ENCODE measurements at regions not wholly inside any gene's neighbourhood (a gene's known extent, or its start where the extent isn't known, plus 50 kb on each side); places are given as distances from the start of the nearest gene placed in this dataset.

GRCh38 chr1:234938924-234939323 lies 189.7 kb downstream of the TOMM20 start:
- no peak for DNase-seq (ENCODE audit: low read depth in 1 of 2, low spot score in 1 of 2)
- TF ChIP-seq SPI1 (IDR thresholded peaks at IDR 0.05; ENCODE audit: borderline replicate concordance, low read depth) (no peak), GABPA (IDR thresholded peaks at IDR 0.05; ENCODE audit: low read depth) (no peak), POLR2AphosphoS5 (IDR thresholded peaks at IDR 0.05; ENCODE audit: low read depth) (no peak)
- TF ChIP-seq, protein P1, sequence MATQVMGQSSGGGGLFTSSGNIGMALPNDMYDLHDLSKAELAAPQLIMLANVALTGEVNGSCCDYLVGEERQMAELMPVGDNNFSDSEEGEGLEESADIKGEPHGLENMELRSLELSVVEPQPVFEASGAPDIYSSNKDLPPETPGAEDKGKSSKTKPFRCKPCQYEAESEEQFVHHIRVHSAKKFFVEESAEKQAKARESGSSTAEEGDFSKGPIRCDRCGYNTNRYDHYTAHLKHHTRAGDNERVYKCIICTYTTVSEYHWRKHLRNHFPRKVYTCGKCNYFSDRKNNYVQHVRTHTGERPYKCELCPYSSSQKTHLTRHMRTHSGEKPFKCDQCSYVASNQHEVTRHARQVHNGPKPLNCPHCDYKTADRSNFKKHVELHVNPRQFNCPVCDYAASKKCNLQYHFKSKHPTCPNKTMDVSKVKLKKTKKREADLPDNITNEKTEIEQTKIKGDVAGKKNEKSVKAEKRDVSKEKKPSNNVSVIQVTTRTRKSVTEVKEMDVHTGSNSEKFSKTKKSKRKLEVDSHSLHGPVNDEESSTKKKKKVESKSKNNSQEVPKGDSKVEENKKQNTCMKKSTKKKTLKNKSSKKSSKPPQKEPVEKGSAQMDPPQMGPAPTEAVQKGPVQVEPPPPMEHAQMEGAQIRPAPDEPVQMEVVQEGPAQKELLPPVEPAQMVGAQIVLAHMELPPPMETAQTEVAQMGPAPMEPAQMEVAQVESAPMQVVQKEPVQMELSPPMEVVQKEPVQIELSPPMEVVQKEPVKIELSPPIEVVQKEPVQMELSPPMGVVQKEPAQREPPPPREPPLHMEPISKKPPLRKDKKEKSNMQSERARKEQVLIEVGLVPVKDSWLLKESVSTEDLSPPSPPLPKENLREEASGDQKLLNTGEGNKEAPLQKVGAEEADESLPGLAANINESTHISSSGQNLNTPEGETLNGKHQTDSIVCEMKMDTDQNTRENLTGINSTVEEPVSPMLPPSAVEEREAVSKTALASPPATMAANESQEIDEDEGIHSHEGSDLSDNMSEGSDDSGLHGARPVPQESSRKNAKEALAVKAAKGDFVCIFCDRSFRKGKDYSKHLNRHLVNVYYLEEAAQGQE (IDR thresholded peaks at IDR 0.05; ENCODE audit: insufficient replicate concordance, low read depth): no peak
- TF ChIP-seq, protein P2, sequence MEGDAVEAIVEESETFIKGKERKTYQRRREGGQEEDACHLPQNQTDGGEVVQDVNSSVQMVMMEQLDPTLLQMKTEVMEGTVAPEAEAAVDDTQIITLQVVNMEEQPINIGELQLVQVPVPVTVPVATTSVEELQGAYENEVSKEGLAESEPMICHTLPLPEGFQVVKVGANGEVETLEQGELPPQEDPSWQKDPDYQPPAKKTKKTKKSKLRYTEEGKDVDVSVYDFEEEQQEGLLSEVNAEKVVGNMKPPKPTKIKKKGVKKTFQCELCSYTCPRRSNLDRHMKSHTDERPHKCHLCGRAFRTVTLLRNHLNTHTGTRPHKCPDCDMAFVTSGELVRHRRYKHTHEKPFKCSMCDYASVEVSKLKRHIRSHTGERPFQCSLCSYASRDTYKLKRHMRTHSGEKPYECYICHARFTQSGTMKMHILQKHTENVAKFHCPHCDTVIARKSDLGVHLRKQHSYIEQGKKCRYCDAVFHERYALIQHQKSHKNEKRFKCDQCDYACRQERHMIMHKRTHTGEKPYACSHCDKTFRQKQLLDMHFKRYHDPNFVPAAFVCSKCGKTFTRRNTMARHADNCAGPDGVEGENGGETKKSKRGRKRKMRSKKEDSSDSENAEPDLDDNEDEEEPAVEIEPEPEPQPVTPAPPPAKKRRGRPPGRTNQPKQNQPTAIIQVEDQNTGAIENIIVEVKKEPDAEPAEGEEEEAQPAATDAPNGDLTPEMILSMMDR (IDR thresholded peaks at IDR 0.05; ENCODE audit: insufficient read depth, low read length): no peak
- H3K27ac ChIP-seq (replicated peaks): peak overlapping the region; percentile 14; the same call in 1 of the 2 replicates
- no peaks in the 10 kb centered on the region for H3K27me3 ChIP-seq (ENCODE audit: insufficient read depth, poor library complexity, severe bottlenecking)
- H3K4me3 ChIP-seq (replicated peaks; ENCODE audit: insufficient read depth, low read length): no peak overlapping the region

- Histone ChIP-seq H3K27ac (replicated peaks) (peak overlapping the region; percentile 42), H3K4me3 (replicated peaks; ENCODE audit: insufficient read depth, low read length) (no peak overlapping the region), H3K27me3 (ENCODE audit: insufficient read depth, poor library complexity, severe bottlenecking) (no peaks in the 10 kb centered on the region)
- DNase-seq (ENCODE audit: low read depth in 1 of 2, low spot score in 1 of 2): no peak
- TF ChIP-seq, protein P1 (IDR thresholded peaks at IDR 0.05; ENCODE audit: insufficient replicate concordance, low read depth): no peak
- TF ChIP-seq SPI1 (IDR thresholded peaks at IDR 0.05; ENCODE audit: borderline replicate concordance, low read depth): no peak
Measured at GRCh38 chr1:234938135-234938534, 190.5 kb downstream of the TOMM20 start.

- Histone ChIP-seq H3K27me3 (ENCODE audit: insufficient read depth, poor library complexity, severe bottlenecking) (no peaks in the 10 kb centered on the region), H3K4me3 (replicated peaks; ENCODE audit: insufficient read depth, low read length) (no peak overlapping the region), H3K27ac (replicated peaks) (no peak overlapping the region; the same call in 1 of the 2 replicates)
- DNase-seq (ENCODE audit: low read depth in 1 of 2, low spot score in 1 of 2): no peak
- TF ChIP-seq, protein P1 (IDR thresholded peaks at IDR 0.05; ENCODE audit: insufficient replicate concordance, low read depth): no peak
- no peak for TF ChIP-seq SPI1 (IDR thresholded peaks at IDR 0.05; ENCODE audit: borderline replicate concordance, low read depth)
- TF ChIP-seq GABPA (IDR thresholded peaks at IDR 0.05; ENCODE audit: low read depth): no peak
Measured at GRCh38 chr1:234936612-234937389, 191.8 kb downstream of the TOMM20 start.

DNA sequence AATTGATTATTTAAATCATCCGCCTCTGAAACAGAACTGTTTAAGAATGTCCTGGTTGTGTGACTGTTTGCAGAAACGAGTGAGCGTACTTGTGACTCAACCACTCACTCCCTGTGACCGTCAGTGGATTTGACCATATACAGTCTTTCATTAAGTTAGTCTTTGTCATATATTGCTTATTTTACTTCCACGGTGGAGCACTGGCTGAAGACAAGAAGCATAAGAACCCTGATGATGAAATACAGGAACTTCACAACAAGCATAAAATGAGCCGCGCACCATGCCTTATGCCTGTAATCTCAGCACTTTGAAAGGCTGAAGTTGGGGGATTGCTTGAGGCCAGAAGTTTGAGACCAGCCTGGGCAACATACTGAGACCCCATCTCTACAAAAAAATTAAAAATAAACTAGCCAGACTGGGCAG lies 194.0 kb downstream of the TOMM20 start:
- Histone ChIP-seq H3K4me3 (replicated peaks; ENCODE audit: insufficient read depth, low read length) (no peak overlapping the region), H3K27ac (replicated peaks) (peak overlapping the region; percentile 57), H3K27me3 (ENCODE audit: insufficient read depth, poor library complexity, severe bottlenecking) (no peaks in the 10 kb centered on the region)
- TF ChIP-seq GABPA (IDR thresholded peaks at IDR 0.05; ENCODE audit: low read depth) (no peak), SPI1 (IDR thresholded peaks at IDR 0.05; ENCODE audit: borderline replicate concordance, low read depth) (no peak), POLR2AphosphoS5 (IDR thresholded peaks at IDR 0.05; ENCODE audit: low read depth) (no peak)
- TF ChIP-seq, protein P2 (IDR thresholded peaks at IDR 0.05; ENCODE audit: insufficient read depth, low read length): no peak
- DNase-seq (ENCODE audit: low read depth in 1 of 2, low spot score in 1 of 2): peak; percentile 71 to 78

All from HL-60 (cell line).